SU-DHL-6 (cell line): ENCODE measurements at regions not wholly inside any gene's neighbourhood (a gene's known extent, or its start where the extent isn't known, plus 50 kb on each side); places are given as distances from the start of the nearest gene placed in this dataset.

Experiments used
- EZH2phosphoT487 ChIP-seq: fragments of 200-600 bp; sonication (generic), shearing (Covaris generic); conservative IDR thresholded peaks from 2 replicates; pipeline ENCODE4 v1.6.1; 2018; ENCODE audit warnings: mild to moderate bottlenecking, antibody characterized with exemption, low read length, moderate library complexity, mixed read lengths
- TF ChIP-seq, protein P1 (sequence below): fragments of 200-600 bp; sonication (generic); IDR thresholded peaks from one replicate; pipeline ENCODE4 v1.5.1; 2017; ENCODE audit warnings: antibody characterized with exemption, mild to moderate bottlenecking, low read length, moderate library complexity; ENCODE audit not compliant: insufficient read depth, poor library complexity, severe bottlenecking

- TF ChIP-seq, protein P1, sequence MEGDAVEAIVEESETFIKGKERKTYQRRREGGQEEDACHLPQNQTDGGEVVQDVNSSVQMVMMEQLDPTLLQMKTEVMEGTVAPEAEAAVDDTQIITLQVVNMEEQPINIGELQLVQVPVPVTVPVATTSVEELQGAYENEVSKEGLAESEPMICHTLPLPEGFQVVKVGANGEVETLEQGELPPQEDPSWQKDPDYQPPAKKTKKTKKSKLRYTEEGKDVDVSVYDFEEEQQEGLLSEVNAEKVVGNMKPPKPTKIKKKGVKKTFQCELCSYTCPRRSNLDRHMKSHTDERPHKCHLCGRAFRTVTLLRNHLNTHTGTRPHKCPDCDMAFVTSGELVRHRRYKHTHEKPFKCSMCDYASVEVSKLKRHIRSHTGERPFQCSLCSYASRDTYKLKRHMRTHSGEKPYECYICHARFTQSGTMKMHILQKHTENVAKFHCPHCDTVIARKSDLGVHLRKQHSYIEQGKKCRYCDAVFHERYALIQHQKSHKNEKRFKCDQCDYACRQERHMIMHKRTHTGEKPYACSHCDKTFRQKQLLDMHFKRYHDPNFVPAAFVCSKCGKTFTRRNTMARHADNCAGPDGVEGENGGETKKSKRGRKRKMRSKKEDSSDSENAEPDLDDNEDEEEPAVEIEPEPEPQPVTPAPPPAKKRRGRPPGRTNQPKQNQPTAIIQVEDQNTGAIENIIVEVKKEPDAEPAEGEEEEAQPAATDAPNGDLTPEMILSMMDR, result no peak
- no peak for TF ChIP-seq EZH2phosphoT487
These were observed 59.9 kb downstream of the TRIML1 start for GRCh38 chr4:188198982-188199792.
